ENCODE measurements at regions not wholly inside any gene's neighbourhood (a gene's known extent, or its start where the extent isn't known, plus 50 kb on each side); places are given as distances from the start of the nearest gene placed in this dataset.

DNA sequence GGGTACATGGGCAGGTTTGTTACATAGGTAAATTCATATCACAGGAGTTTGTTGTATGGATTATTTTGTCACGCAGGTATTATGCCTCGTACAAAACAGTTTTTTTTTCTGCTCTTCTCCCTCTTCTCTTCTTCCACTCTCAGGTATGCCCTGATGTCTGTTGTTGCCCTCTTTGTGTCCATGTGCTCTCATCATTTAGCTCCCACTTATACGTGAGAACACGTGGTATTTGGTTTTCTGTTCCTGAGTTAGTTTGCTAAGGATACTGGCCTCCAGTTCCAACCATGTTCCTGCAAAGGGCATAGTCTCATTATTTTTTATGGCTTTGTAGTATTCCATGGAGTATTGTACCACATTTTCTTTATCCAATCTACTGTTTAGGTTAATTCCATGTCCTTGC, 65.7 kb downstream of the UNC5CL start:
- no peak for DNase-seq

DNA sequence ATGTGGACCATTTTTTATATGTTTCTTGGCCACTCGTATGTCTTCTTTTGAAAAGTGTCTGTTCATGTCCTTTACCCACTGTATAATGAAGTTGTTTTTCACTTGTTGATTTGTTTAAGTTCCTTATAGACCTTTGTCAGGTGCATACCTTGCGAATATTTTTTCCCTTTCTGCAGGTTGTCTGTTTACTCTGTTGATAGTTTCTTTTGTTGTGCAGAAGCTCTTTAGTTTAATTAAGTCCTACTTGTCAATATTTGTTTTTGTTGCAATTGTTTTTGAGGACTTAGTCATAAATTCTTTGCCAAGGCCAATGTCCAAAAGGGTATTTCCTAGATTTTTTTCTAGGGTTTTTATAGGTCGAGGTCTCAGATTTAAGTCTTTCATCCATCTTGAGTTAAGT, 66.2 kb downstream of the UNC5CL start:
- no peak for DNase-seq

- DNase-seq: no peak
These were observed 66.8 kb downstream of the UNC5CL start for GRCh38 chr6:40972190-40972589.

DNA sequence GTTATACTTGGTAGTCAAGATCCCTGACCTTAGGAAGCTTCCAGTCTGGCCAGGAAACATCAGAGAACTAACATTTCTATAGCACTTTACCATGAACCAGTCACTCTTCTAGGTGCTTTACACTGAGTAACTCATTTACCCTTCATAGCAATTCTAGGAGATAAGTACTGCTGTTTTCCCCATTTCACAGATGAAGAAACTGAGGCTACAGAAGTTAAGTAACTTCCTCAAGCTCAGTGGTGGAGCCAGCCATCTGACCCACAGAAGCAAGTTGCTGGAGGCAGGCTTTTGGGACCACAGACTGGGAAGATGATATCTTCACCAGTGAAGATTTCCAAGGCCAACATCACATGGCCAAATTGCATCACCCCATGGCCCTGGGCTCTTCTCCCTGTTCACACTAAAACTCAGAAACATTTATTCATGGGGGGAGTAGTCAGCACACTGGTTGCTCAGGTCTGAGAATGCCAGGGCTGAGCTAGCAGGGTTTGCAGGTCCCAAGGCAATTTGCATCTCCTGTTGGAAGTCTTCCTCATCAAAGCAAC, 70.3 kb downstream of the UNC5CL start:
- DNase-seq: no peak

DNA sequence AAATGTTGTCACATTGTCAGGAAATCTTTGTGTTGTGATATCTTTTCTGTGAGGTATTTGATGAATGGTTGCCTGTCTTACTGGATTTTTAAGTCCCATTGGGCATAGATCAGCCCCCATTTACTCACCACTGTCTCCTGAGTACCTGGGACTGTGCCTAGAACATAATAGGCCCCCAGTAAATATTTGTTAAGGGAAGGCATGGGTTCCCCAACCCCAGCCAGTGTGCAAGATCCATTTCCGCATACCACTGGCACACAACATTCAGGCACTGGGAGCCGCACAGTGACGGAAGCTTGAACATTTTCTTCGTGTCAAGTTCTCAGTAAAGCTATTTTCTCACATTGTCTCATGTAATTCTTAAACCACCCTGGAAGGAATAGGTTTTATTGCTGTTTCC, 72.2 kb downstream of the UNC5CL start:
- DNase-seq: no peak

DNA sequence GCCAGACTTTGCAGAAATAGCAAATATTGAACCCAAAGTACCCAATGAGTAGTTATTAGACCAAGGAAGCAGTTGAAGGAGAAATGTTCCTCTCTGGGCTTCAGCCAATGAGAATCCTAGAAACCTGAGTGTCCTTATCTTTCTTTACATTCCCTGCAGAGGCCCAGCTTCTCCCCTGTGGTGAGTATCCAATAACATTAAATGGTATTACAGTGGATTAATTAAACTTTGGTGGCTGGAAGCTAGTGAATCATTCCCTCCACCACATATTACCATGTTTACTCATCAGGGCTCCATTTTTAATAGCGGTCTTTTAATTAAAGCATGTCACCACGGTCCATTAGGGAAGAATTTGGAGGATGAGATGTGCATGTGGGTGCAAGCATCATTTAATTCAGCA, 74.0 kb downstream of the UNC5CL start:
- peak; percentile 40 for DNase-seq

GRCh38 chr6:40963019-40963418, 76.0 kb downstream of the UNC5CL start:
- DNase-seq: peak; percentile 19

DNA sequence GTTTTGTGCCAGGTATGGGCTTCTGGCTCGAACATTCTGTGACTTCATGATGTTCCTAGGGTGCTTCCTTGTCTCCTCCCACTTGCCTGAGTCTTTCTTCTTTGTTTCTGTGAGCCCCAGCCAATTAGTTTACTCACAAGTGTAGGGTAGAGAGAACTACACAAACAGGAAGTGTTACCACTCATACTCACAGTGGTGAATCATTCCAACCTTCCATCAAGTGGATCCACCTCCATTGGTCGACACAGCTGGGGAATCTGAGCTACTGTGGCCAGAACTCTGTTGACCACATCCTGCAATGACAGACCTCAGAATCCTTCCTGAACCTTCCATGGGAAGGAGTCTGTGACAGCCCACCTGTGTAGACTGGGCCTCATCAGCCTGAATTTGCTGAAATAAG, 76.8 kb downstream of the UNC5CL start:
- peak; percentile 80 for DNase-seq

DNA sequence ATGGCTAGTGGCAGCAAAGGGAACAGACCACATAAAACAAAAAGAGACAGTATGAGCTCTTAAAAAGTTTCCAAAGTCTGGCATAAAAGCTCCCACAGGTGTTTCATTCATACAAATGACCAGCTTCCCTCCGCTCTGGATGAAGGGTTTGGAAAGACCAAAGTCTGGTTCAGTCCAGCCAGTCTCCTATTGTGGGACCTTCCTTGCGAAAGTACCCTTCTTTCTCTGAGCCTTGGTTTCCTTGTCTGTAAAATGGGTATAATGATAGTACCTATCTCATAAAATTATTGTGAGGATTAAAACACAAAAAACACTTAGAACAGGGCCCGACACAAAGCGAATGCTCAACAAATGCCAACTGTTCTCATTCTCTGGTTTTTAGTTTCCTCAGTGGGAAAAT, 77.2 kb downstream of the UNC5CL start:
- DNase-seq: no peak

DNA sequence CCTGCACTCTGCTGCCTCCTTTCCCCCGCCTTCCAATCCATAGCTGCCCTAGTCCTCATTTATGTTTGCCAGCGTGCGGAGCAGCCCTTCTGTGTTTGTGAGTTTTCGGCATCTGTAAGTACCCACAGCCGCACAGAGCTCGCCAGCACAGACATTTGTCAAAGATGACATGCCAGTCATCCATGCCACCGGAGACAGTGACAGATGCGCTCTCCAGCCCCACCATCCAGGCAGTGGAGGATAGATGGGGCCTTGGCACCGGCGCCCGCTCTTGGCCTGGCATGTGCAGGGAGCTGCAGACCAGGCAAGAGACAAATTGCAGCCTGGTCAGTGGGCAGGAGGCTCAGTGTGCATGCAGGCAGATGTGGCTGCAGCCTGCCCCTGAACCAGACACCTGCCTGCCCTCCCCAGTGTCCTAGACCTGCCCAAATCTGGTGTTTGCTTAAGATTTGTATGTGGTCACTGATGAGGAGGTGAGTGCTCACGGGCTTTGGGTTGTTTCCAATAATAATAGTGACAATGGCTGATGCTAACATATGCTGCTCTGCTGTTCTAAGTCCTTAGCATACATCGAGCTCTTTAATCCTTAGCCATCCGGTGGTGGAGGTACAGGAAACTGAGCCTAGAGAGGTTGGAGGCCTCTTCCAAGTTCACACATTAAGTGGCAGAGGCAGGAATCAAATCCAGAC, 78.1 kb downstream of the UNC5CL start:
- peak; percentile 48 for DNase-seq

- DNase-seq: no peak
These were observed 79.2 kb downstream of the UNC5CL start for GRCh38 chr6:40959781-40960327.

- DNase-seq: no peak
These were observed 80.3 kb downstream of the UNC5CL start for GRCh38 chr6:40958738-40959137.

DNA sequence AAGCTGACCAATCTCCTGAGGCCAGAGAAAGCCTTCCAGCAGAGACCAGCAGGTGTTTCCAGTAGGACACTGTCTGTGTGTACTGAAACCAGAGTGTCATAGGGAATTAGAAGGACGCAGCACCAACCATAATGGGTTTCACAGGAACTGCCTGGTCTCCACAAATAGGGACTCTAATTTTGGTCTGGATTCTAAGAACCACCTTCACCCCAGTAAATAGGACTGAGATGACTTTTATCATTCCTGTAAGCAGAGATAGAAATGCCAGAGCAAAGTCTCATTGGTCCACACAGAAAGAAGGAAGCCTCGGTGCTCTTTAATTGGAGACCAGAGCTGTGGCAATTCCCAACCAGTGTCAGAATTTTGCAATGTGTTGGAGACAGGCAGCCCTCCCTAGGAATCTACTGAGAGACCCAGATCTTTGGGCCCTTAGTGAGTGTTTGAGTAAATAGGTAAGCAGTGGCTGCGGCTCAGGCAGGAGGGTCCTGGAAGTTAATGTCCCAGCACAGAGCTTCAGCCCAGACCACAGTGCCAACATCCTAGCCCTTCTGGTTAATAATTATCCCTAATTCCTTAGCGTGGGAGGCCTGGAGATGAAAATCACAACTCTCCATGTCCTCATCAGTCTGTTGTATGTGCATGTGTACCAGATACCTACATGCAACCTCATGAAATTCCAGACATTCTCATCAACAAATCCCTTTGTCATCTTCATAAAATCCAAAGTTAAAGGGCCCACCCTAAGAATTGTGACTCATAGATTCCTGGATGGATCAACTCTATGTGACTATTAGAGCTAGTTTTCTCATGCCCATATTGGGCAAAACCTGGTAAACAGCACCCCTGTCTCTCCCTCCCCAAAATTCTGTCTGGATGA, 81.2 kb downstream of the UNC5CL start:
- no peak for DNase-seq

DNA sequence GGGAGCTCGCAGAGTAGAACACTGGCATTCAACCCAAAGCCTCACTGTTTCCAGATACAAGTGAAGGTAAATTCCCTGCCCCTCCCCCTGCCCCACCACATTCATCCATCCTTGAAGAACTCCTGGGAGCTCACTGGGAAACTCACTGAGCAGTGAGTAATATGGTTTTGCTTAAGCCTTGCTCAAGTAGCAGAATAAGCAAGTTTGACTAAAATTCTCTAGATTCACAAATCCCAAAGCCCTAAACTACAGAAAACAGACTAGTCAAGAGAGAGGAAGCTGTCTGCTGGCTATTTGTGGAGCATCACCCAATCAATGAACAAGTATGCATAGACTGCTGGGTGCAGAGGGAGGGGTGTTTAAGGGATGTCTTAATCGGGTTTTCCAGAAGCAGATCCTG, 82.1 kb downstream of the UNC5CL start:
- no peak for DNase-seq

- no peak for DNase-seq
These were observed 83.9 kb downstream of the UNC5CL start for GRCh38 chr6:40955178-40955545.

DNA sequence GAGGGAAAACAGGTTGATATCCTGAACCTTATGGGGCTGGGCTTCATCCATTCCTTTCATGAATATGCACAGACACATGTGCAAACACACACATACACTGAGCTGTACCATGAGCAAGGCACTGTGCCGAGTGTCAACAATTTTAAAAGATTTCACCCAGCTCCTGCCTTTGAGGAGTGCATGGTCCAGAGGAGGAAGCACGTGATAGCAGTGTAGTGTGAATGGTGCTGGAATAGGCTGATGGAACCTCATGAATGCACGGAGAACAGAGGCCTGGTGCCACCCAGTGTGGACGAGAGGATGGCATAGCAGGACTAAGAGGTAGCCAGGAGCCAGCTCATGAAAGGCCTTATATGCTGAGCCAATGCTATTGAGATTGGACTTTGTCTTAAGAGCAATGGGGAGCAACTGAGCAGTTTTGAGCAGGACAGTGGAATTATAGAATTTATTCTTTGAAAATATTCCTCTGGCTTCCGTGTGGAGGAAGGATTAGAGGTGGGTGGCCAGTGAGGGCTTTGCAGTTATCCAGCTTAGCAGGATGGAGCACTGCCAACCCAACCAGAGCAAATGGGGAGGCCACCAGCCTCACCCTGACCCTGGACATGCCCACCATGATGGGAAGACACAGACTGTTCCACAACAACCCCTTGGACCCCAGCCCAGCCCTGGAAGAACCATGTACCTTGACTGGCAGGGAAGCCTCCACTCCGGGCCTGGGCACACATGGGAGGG, 84.4 kb downstream of the UNC5CL start:
- DNase-seq: no peak

DNA sequence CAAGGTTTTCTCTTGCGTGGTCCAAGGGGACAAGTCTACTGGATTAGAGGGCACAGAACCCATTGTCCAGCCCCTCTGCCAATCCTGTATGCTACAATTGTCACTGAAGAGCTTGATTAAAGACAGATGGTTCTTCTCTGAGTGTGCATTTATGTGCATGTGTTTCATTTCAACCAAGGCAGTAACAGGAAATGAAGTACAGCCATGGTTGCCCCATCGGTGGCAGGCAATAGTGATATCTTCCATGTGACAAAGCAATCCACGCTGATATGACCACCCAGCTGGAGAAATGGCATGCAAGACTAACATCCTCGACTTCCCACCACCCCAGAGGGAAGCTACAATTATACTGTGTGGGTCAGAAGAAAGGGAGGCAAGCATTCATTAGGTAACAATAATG, 85.5 kb downstream of the UNC5CL start:
- DNase-seq: no peak

- DNase-seq: no peak
These were observed 87.9 kb downstream of the UNC5CL start for GRCh38 chr6:40950986-40951698.

- DNase-seq: no peak
These were observed 90.5 kb downstream of the UNC5CL start for GRCh38 chr6:40948570-40948969.

DNA sequence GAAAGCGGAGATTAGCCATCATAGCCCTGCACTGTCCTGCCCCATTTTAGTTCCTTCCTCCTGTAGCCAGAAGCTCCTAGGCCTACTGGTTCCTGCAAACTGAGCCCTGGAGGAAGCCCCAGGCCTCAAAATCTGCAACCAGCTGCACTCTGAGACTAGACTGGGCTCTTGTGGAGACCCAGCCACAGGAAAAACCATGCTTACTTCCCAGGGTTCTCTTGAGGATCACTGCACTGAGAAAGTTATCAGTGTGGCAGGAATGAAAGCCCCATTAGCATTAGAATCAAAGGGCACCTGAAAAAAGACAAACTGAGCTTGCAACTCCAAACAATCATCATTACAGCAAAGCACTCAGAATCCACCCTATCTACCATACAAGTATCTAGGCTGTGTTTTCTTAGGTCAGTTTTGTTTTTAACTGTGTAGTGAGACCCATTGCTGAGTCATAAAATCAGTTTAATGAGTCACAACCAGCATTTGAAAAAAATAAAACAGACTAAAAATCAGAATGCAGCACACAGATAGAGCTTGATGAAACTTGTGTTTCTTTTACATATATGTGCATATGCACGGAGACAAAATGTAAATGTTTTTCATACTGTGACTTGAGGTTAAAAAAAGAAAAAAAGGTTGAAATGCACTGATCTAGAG, 91.0 kb downstream of the UNC5CL start:
- DNase-seq: no peak

- no peak for DNase-seq
These were observed 92.2 kb downstream of the UNC5CL start for GRCh38 chr6:40946738-40947301.

GRCh38 chr6:40937491-40937890, 101.5 kb downstream of the UNC5CL start:
- DNase-seq: no peak

Measured in NCI-H510A treated with DMSO at 0.1 percent for 48 hours (cell line).